ENCODE measurements at regions not wholly inside any gene's neighbourhood (a gene's known extent, or its start where the extent isn't known, plus 50 kb on each side); places are given as distances from the start of the nearest gene placed in this dataset.

GRCh38 chr2:17226941-17227490, 291.2 kb downstream of the RAD51AP2 start:
- TF ChIP-seq CTCF (optimal IDR thresholded peaks at IDR 0.05 in 1 of 3, IDR thresholded peaks at IDR 0.05 in 1 of 3, conservative IDR thresholded peaks at IDR 0.05 in 1 of 3; ENCODE audit: extremely low read depth in 1 of 3, insufficient read depth in 2 of 3, low read length in 3 of 3), result no peak
- no peak for TF ChIP-seq EZH2 (IDR thresholded peaks at IDR 0.05; ENCODE audit: low read length)
